Ureter (tissue), 1 donor: ENCODE measurements at regions not wholly inside any gene's neighbourhood (a gene's known extent, or its start where the extent isn't known, plus 50 kb on each side); places are given as distances from the start of the nearest gene placed in this dataset.
"Not testable (repeated sequence)": the region's sequence is repeated elsewhere in the genome, so short reads cannot be mapped to it uniquely, and the experiment has no call there.

ENCODE experiments used
- DNase-seq: peaks from one replicate; pipeline ENCODE4 v3.0.0-alpha.2; 2020; ENCODE audit warnings: low spot score
- donor health status: DM: yes; HTN: yes; CAD: no.

- no peak for DNase-seq
Measured at GRCh38 chr1:245062741-245063305, 92.0 kb upstream of the KIF26B start.

GRCh38 chr1:245061808-245062207, 93.0 kb upstream of the KIF26B start:
- not testable (repeated sequence) for DNase-seq

GRCh38 chr1:245060684-245061374, 94.0 kb upstream of the KIF26B start:
- no peak for DNase-seq

GRCh38 chr1:245059806-245060424, 94.9 kb upstream of the KIF26B start:
- DNase-seq = no peak

GRCh38 chr1:245058882-245059281, 95.9 kb upstream of the KIF26B start:
- DNase-seq = no peak

GRCh38 chr1:245058436-245058835, 96.3 kb upstream of the KIF26B start:
- no peak for DNase-seq

- DNase-seq = no peak
Measured at GRCh38 chr1:245056913-245057312, 97.9 kb upstream of the KIF26B start.

GRCh38 chr1:245056296-245056695, 98.5 kb upstream of the KIF26B start:
- DNase-seq = not testable (repeated sequence)

GRCh38 chr1:245055752-245056151, 99.0 kb upstream of the KIF26B start:
- no peak for DNase-seq

- no peak for DNase-seq
Measured at GRCh38 chr1:245054507-245055270, 100.1 kb upstream of the KIF26B start.

GRCh38 chr1:245054105-245054504, 100.7 kb upstream of the KIF26B start:
- no peak for DNase-seq

- DNase-seq = no peak
Measured at GRCh38 chr1:245052258-245052657, 102.5 kb upstream of the KIF26B start.

- DNase-seq = no peak
Measured at GRCh38 chr1:245051349-245052221, 103.2 kb upstream of the KIF26B start.

GRCh38 chr1:245046769-245047168, 108.0 kb upstream of the KIF26B start:
- DNase-seq = no peak

- no peak for DNase-seq
Measured at GRCh38 chr1:245046315-245046714, 108.5 kb upstream of the KIF26B start.

GRCh38 chr1:245045087-245045881, 109.5 kb upstream of the KIF26B start:
- DNase-seq = no peak

- DNase-seq = no peak
Measured at GRCh38 chr1:245043611-245043940, 111.2 kb upstream of the KIF26B start.

GRCh38 chr1:245041058-245041698, 113.6 kb upstream of the KIF26B start:
- no peak for DNase-seq

- no peak for DNase-seq
Measured at GRCh38 chr1:245039196-245039595, 115.6 kb upstream of the KIF26B start.

- DNase-seq = no peak
Measured at GRCh38 chr1:245036102-245036501, 118.7 kb upstream of the KIF26B start.
